ENCODE measurements at regions not wholly inside any gene's neighbourhood (a gene's known extent, or its start where the extent isn't known, plus 50 kb on each side); places are given as distances from the start of the nearest gene placed in this dataset.
"Not testable (repeated sequence)": the region's sequence is repeated elsewhere in the genome, so short reads cannot be mapped to it uniquely, and the experiment has no call there.

DNA sequence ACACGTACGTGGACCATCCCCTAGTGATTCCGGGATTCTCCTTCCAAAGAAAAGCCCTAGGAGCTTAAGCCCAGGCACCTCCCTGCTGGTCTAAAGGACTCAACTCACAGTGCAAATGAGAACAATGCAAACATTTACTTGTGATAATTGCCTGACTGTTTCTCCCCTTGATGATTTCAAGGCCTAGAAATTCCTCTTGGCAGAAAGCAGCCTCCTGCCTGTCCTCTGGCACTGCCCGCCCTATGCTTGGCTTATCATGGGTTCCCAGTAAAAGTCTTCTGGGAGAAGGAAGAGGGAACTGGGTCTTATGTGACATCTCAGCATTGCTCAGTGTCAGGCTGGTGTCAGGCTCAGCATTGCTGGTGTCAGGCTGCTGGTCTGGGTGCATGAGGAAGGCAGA, 351.8 kb downstream of the SHANK2 start:
- no peak for DNase-seq (ENCODE audit: low read depth in 1 of 2, low spot score in 1 of 2)
- TF ChIP-seq JUND (IDR thresholded peaks at IDR 0.05; ENCODE audit: low read depth) = no peak
- in situ Hi-C loops (cut with HindIII; ENCODE audit: low pct_unique_long_range_greater_than_20kb, low sequenced_read_pairs) = no loop called here

DNA sequence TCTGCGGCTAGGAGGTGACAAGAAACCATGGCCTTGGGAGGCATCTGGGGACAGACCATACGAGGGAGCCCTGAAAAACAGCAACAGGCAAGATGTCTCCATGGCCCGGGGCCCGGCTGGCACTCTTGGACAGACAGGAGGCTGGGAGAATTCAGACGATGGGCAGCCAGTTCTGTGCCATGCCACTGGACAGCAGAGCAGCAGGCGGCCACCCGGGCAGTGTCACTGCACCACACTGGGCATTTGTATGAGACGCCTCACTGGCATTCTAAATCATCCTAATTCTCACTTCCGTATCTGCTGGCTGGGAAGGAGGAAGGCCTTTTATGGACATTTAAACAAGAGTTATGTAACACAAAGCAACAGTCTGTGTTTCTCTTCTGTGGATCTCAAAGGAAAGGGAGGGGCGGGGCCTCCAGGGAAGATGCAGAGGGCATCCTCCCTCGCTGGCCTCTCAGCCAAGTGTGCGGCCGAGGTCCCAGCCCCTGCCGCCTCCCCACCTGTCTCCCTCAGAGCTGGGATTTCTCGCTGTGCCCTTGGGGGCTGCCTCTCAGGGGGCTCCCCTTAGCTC, 350.3 kb downstream of the SHANK2 start:
- in situ Hi-C loops (cut with HindIII; ENCODE audit: low pct_unique_long_range_greater_than_20kb, low sequenced_read_pairs) = no loop called here
- no peak for TF ChIP-seq JUND (IDR thresholded peaks at IDR 0.05; ENCODE audit: low read depth)
- DNase-seq (ENCODE audit: low read depth in 1 of 2, low spot score in 1 of 2) = no peak

DNA sequence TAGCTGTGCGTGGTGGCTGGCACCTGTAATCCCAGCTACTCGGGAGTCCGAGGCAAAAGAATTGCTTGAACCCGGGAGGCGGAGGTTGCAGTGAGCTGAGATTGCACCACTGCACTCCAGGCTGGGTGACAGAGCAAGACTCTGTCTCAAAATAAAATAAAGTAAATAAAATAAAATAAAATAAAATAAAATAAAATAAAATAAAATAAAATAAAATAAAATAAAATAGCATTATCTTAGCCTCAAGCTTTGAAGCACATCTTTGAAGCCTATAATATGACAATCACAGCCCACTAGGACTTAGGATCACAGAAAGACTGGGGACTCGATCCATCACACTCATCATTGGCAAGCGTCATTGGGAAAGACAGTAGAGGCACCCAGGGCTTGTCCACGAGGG, 349.1 kb downstream of the SHANK2 start:
- DNase-seq (ENCODE audit: low read depth in 1 of 2, low spot score in 1 of 2); in situ Hi-C loops (cut with HindIII; ENCODE audit: low pct_unique_long_range_greater_than_20kb, low sequenced_read_pairs): not testable (repeated sequence)

DNA sequence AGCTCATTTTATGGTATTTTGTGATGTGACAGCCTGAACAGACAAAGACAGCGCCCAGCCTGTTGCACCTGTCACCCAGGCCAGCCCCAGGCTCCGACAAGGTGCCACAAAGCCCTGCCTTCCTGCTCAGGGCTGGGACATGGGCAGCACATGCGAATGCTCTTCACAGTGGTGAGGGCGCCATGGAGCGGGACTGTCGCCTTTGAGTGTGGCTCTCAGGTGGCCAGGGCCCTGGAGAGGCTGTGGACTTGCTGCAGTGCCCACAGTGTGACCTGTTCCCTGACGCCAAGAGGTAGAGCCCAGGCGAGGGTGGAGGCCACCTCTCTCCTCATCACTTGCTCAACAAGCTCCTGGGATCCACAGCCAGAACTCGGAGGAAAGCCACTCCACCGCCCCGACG, 346.3 kb downstream of the SHANK2 start:
- no peak for TF ChIP-seq JUND (IDR thresholded peaks at IDR 0.05; ENCODE audit: low read depth)
- in situ Hi-C loops (cut with HindIII; ENCODE audit: low pct_unique_long_range_greater_than_20kb, low sequenced_read_pairs) = no loop called here

DNA sequence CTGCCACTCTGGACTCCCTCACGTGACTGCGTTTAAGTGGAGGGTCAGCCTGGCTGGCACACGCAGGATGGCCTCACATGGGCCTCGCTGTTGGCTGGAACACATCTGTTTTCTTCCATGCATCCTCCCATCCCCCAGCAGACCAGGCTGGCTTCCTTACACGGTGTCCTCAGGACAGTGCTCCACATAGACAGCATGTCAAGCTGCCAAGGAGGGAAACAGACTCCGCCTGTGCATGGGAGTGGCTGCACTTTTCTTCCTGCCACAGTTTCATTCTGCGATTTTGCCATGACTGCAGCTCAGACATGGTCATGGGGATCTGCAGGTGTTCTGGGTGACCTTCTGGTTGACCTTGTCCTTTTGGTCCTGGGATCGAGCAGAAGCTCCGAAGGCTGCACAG, 344.2 kb downstream of the SHANK2 start:
- no peak for DNase-seq (ENCODE audit: low read depth in 1 of 2, low spot score in 1 of 2)
- in situ Hi-C loops (cut with HindIII; ENCODE audit: low pct_unique_long_range_greater_than_20kb, low sequenced_read_pairs) = no loop called here
- no peak for TF ChIP-seq JUND (IDR thresholded peaks at IDR 0.05; ENCODE audit: low read depth)

More for the DNA sequence above, 346.3 kb downstream of the SHANK2 start:
- no peak for DNase-seq (ENCODE audit: low read depth in 1 of 2, low spot score in 1 of 2)

DNA sequence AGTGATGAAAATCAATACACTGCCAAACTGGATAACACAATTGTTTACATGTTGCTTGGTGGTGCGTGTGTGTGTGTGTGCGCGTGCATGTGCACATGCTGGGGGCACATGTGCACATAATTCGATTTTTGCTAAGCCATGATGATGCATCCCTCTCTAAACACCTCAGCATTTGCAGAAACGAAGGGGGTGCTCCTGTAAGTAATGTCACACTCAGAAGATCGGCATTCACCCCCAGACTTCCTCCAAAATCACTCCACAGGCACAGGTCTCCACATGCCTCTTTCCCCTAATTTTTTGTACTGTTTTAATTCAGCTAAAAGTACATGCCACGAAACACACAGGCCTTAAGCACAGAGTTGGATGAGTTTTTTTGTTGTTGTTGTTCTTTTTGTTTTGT, 341.5 kb downstream of the SHANK2 start:
- no peak for TF ChIP-seq JUND (IDR thresholded peaks at IDR 0.05; ENCODE audit: low read depth)
- in situ Hi-C loops (cut with HindIII; ENCODE audit: low pct_unique_long_range_greater_than_20kb, low sequenced_read_pairs) = no loop called here
- DNase-seq (ENCODE audit: low read depth in 1 of 2, low spot score in 1 of 2) = no peak

DNA sequence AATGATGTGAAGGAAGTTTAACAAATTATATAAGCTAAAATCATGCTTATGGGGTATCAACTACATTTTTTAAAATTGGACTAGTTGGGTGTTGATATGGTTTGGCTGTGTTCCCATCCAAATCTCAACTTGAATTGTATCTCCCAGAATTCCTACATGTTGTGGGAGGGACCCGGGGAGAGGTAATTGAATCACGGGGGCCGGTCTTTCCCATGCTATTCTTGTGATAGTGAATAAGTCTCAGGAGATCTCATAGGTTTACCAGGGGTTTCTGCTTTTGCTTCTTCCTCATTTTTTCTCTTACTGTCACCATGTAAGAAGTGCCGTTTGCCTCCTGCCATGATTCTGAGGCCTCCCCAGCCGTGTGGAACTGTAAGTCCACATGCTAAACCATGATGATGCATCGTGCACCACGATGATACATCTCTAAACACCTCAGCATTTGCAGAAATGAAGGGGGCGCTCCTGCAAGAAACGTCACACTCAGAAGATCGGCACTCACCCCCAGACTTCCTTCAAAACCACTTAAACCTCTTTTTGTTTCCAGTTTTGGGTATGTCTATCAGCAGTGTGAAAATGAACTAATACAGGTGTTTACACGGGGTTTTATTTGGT, 340.0 kb downstream of the SHANK2 start:
- no peak for DNase-seq (ENCODE audit: low read depth in 1 of 2, low spot score in 1 of 2)
- in situ Hi-C loops (cut with HindIII; ENCODE audit: low pct_unique_long_range_greater_than_20kb, low sequenced_read_pairs) = no loop called here

DNA sequence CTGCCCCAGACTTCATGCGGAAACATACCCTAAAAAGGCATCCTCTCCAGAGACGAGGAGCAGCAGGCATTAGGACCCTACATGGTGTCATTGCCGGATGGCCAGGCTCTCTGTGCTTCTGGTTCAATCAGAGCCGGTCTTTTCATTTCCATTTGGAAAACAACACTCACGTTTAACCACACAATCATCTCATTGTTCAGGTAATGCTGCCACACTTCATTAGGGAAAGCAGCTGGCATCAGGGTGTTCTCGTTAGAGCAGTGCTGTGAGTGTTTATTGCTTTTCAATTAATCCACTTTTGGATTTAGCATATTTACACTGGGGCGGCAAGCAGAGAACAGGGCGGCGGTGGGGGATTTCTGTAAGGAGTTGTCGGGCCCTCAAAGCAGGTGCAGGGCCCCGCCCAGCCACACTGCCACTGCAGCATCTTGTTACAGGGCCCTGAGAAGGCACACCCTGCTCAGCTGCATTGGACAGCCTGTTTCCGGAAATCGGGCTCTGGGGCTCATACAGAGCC, 338.6 kb downstream of the SHANK2 start:
- no peak for TF ChIP-seq JUND (IDR thresholded peaks at IDR 0.05; ENCODE audit: low read depth)
- DNase-seq (ENCODE audit: low read depth in 1 of 2, low spot score in 1 of 2) = no peak
- in situ Hi-C loops (cut with HindIII; ENCODE audit: low pct_unique_long_range_greater_than_20kb, low sequenced_read_pairs) = no loop called here

More for the DNA sequence above, 340.0 kb downstream of the SHANK2 start:
- TF ChIP-seq JUND (IDR thresholded peaks at IDR 0.05; ENCODE audit: low read depth) = no peak

DNA sequence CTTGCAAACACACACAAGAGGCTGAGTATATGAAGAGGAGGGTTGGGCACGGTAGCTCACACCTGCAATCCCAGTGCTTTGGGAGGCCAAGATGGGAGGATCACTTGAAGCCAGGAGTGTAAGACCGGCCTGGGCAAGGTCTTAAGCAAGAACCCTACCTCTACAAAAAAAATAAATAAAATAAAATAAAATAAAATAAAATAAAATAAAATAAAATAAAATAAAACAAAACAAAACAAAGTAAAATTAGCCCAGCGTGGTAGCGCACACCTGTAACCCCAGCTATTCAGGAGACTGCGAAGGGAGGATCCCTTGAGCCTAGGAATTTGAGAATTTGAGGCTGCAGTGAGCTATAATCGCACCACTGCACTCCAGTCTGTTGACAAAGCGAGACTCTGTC, 337.9 kb downstream of the SHANK2 start:
- no peak for TF ChIP-seq JUND (IDR thresholded peaks at IDR 0.05; ENCODE audit: low read depth)
- no peak for DNase-seq (ENCODE audit: low read depth in 1 of 2, low spot score in 1 of 2)
- in situ Hi-C loops (cut with HindIII; ENCODE audit: low pct_unique_long_range_greater_than_20kb, low sequenced_read_pairs) = no loop called here

DNA sequence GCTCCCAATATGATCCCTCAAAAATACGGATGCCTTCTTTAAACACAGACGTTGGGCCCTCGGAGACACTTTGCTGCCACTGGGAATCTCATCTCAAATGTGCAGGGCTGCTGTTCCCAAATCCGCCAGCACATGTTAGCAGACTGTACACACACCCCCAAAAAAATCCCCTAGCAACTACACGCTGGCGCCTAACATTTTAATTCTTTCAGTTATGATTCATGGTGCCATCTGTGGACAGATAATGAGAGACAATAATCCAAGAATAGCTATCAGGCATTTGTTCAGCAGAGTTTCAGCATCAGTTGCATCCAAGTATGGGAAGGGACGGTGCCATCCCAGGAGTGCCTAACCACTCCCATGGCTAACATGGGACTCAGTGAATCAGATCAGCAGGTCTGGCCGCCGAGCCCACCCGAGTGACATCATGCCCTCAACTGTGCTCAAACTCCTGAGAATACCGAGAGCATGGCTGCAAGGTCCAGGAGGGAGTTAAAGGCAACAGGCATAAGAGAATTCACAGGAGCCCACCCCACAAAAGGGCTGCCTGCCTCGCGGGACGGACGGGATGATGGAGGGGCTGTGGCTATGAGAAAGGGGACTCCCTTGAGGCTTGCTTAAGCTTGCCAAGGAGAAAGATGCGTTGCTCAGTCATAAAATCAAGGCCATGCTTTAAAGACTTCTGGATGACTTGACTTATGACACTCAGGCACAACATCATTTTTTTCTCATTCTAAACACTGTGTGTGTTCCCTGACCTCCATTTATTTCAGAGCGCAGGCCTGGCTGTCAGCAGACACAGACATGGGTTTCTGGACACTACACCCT, 337.0 kb downstream of the SHANK2 start:
- TF ChIP-seq JUND (IDR thresholded peaks at IDR 0.05; ENCODE audit: low read depth) = no peak
- DNase-seq (ENCODE audit: low read depth in 1 of 2, low spot score in 1 of 2) = no peak
- in situ Hi-C loops (cut with HindIII; ENCODE audit: low pct_unique_long_range_greater_than_20kb, low sequenced_read_pairs) = no loop called here

DNA sequence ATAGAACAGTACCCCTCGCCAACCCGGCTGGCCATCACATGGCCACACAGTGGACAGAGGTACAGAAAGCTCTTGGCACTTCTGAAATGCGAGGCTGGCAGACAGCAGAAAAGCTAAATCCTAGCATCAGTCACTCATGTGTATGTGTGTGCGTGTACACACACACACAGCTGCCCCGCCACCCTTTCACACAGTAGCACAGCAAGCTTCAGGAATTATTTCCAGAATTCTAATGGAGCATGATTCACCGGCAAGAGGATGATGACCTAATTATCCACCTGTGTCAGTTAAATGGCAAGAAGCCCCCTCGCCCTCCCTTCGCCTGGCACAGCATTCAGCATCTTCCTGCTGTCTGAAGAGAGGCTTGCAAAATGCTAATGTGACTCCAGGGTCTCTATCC, 336.0 kb downstream of the SHANK2 start:
- TF ChIP-seq JUND (IDR thresholded peaks at IDR 0.05; ENCODE audit: low read depth) = no peak
- DNase-seq (ENCODE audit: low read depth in 1 of 2, low spot score in 1 of 2) = no peak
- in situ Hi-C loops (cut with HindIII; ENCODE audit: low pct_unique_long_range_greater_than_20kb, low sequenced_read_pairs) = no loop called here

DNA sequence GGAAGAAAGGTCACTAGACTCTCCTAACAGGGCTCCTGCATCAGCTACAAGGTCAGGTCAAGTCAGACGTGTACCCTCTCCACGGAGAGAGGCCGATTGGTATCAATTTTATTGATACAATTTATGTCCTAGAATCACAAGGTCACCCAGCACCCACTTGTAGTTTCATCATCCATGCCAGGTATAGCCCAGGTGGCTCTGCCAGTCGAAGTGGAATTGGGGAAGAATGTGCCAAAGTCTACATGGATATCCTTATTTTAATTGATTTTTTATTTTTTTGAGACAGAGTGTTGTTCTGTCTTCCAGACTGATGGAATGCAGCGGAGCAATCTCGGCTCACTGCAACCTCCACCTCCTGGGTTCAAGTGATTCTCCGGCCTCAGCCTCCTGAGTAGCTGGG, 334.1 kb downstream of the SHANK2 start:
- in situ Hi-C loops (cut with HindIII; ENCODE audit: low pct_unique_long_range_greater_than_20kb, low sequenced_read_pairs) = no loop called here
- no peak for TF ChIP-seq JUND (IDR thresholded peaks at IDR 0.05; ENCODE audit: low read depth)

DNA sequence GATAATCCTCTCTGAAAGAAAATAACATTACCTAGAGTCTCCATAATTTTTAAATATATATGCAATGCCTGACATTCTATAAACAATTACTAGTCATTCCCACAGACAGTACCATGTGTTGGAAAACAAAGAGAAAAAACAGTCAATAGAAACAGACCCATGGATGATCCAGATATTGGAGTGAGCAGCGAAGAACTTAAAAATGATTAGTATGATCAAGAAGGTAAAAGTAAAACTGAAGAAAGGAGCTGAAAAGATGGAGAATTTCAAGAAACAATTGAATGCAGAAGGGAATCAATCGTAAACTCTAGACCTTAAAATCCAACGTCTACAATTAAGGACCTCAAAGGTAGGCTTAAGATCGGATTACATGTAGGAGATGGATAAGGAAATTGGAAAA, 330.6 kb downstream of the SHANK2 start:
- in situ Hi-C loops (cut with HindIII; ENCODE audit: low pct_unique_long_range_greater_than_20kb, low sequenced_read_pairs) = no loop called here
- no peak for TF ChIP-seq JUND (IDR thresholded peaks at IDR 0.05; ENCODE audit: low read depth)
- no peak for DNase-seq (ENCODE audit: low read depth in 1 of 2, low spot score in 1 of 2)

More for the DNA sequence above, 334.1 kb downstream of the SHANK2 start:
- no peak for DNase-seq (ENCODE audit: low read depth in 1 of 2, low spot score in 1 of 2)
